ENCODE measurements at regions not wholly inside any gene's neighbourhood (a gene's known extent, or its start where the extent isn't known, plus 50 kb on each side); places are given as distances from the start of the nearest gene placed in this dataset.

DNA sequence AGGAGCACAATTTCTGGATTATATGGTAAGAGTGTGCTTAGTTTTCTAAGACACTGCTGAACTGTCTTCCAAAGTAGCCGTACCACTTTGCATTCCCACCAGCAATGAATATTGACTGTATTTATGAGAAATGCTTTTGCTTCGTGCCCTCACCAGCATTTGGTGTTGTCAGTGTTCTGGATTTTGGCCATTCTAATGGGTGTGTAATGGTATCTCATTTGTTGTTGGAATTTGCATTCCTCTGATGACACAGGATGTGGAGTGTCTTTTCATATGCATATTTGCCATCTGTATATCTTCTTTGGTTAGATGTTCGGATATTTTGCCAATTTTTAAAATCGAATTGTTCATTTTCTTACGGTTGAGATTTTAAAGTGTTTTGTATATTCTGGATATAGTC, 558.5 kb upstream of the FZD8 start:
- Histone ChIP-seq H3K18ac (ENCODE audit: extremely low read depth, low read length) (no peak overlapping the region; the same call in 1 of the 2 replicates), H3K23me2 (ENCODE audit: low read depth, low read length) (no peaks in the 10 kb centered on the region), H3K9me3 (ENCODE audit: insufficient read depth in 2 of 2, low read depth in 1 of 2, low read length in 1 of 2) (peaks cover 6 to 9% of the 10 kb centered on the region in 2 experiments; a peak in 2 of 4 replicates), H4K91ac (replicated peaks; ENCODE audit: insufficient read length, low read length) (no peak overlapping the region), H4K20me1 (replicated peaks in 1 of 2; ENCODE audit: control insufficient read depth in 1 of 2, insufficient read depth in 2 of 2, low read length in 2 of 2) (no peaks in the 10 kb centered on the region), H2BK20ac (ENCODE audit: low read length) (no peak overlapping the region), H3K56ac (replicated peaks; ENCODE audit: insufficient read length, low read depth, low read length) (no peak overlapping the region), H2BK15ac (ENCODE audit: low read length) (no peak overlapping the region), H3K4me1 (replicated peaks in 1 of 4; ENCODE audit: control insufficient read depth in 3 of 4, insufficient read depth in 4 of 4, low read length in 3 of 4) (no peaks in the 10 kb centered on the region), H3K23ac (ENCODE audit: insufficient read length) (no peak overlapping the region), H3K27me3 (replicated peaks in 1 of 4; ENCODE audit: control insufficient read depth in 3 of 4, extremely low read depth in 1 of 4, insufficient read depth in 3 of 4, low read length in 3 of 4) (no peaks in the 10 kb centered on the region), H3K4me3 (ENCODE audit: extremely low read depth in 1 of 4, insufficient read depth in 2 of 4, low read depth in 3 of 4, low read length in 4 of 4) (no peak overlapping the region), H3K4ac (replicated peaks; ENCODE audit: insufficient read length, low read depth, low read length) (no peak overlapping the region), H3K79me2 (ENCODE audit: control insufficient read depth in 1 of 2, insufficient read depth in 2 of 2, low read length in 2 of 2) (no peaks in the 10 kb centered on the region), H3K14ac (ENCODE audit: insufficient read length) (no peak overlapping the region), H3K79me1 (ENCODE audit: low read depth, low read length) (no peaks in the 10 kb centered on the region), H4K5ac (ENCODE audit: insufficient read length, low read depth, low read length) (no peak overlapping the region), H2AFZ (ENCODE audit: low read length) (no peak overlapping the region), H2BK12ac (ENCODE audit: low read depth, low read length) (no peak overlapping the region), H2BK120ac (replicated peaks; ENCODE audit: low read depth, low read length) (no peak overlapping the region), H3K36me3 (ENCODE audit: control insufficient read depth in 2 of 4, insufficient read depth in 4 of 4, low read length in 3 of 4) (peaks cover 0 to 6% (median 0%) of the 10 kb centered on the region in 4 experiments; a peak in 1 of 8 replicates), H3K4me2 (ENCODE audit: insufficient read depth in 1 of 2, low read depth in 2 of 2, low read length in 2 of 2) (no peak overlapping the region), H3K27ac (ENCODE audit: low read depth, low read length) (no peak overlapping the region), H2BK5ac (ENCODE audit: low read depth, low read length) (no peak overlapping the region), H4K8ac (ENCODE audit: extremely low read depth, insufficient read depth, low read length) (no peak overlapping the region), H2AK5ac (ENCODE audit: low read depth, low read length) (no peak overlapping the region), H3K9ac (replicated peaks in 1 of 4; ENCODE audit: extremely low read depth in 1 of 4, low read depth in 3 of 4, low read length in 3 of 4) (no peak overlapping the region)
- FAIRE-seq (no peak), DNase-seq (ENCODE audit: low read depth in 1 of 2, low spot score in 2 of 2) (no peak)
- WGBS, 2 experiments (ENCODE audit: extremely low coverage in 1 of 2, insufficient coverage in 1 of 2, insufficient read length in 1 of 2, insufficient replicate concordance in 2 of 2, low coverage in 1 of 2, low lambda C conversion rate in 2 of 2, missing lambda C conversion rate in 1 of 2) = 90% methylated on average over 5 of the region's 5 CpGs; no CpG with 5 or more reads in 1 of the 2 experiments
- CTCF ChIA-PET (ENCODE audit: partially characterized antibody) = interaction anchor here (1.1 kb wide), 1 partner anchor 9 kb away, joined by 4 read pairs; no protein-coding TSS in a partner anchor
- no peak for TF ChIP-seq SP4 (IDR thresholded peaks at IDR 0.05; ENCODE audit: low read length)
- TF ChIP-seq POU5F1 (IDR thresholded peaks at IDR 0.05; ENCODE audit: low read depth, low read length) = no peak
- no peak for TF ChIP-seq BACH1 (IDR thresholded peaks at IDR 0.05; ENCODE audit: low read length)
- TF ChIP-seq KDM5A (IDR thresholded peaks at IDR 0.05; ENCODE audit: low read length) = no peak
- TF ChIP-seq CEBPB (IDR thresholded peaks at IDR 0.05; ENCODE audit: low read depth, low read length) = no peak
- TF ChIP-seq JUND (IDR thresholded peaks at IDR 0.05; ENCODE audit: low read length) = no peak
- no peak for TF ChIP-seq CREB1 (IDR thresholded peaks at IDR 0.05)
- TF ChIP-seq, protein P1, sequence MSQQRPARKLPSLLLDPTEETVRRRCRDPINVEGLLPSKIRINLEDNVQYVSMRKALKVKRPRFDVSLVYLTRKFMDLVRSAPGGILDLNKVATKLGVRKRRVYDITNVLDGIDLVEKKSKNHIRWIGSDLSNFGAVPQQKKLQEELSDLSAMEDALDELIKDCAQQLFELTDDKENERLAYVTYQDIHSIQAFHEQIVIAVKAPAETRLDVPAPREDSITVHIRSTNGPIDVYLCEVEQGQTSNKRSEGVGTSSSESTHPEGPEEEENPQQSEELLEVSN (IDR thresholded peaks at IDR 0.05) = no peak
- no peak for TF ChIP-seq SUZ12 (IDR thresholded peaks at IDR 0.05; ENCODE audit: low read length)
- POLR2A ChIA-PET (ENCODE audit: partially characterized antibody) = no interaction called here
